WTC11 (cell line): ENCODE measurements at regions not wholly inside any gene's neighbourhood (a gene's known extent, or its start where the extent isn't known, plus 50 kb on each side); places are given as distances from the start of the nearest gene placed in this dataset.

ENCODE experiments used
- ATAC-seq: fragments of 200-7000 bp; cut with Tn5 transposase; 2 replicates; pipeline ENCODE4 v1.10.0; 2021; ENCODE audit warnings: mild to moderate bottlenecking, moderate library complexity
- CTCF ChIA-PET: fragments of 300-600 bp; sonication (Branson Sonifier 250); formaldehyde crosslinking; loops from one replicate; lab custom pipeline; 2021; ENCODE audit warnings: antibody characterized with exemption; lab: Charles Lee
- POLR2A ChIA-PET: fragments of 350-600 bp; sonication (Branson Sonifier 250); formaldehyde crosslinking; loops from one replicate; lab custom pipeline; 2021; ENCODE audit warnings: antibody characterized with exemption; lab: Charles Lee
- DNase-seq: peaks from one replicate; pipeline ENCODE4 v3.0.0; 2021; ENCODE audit warnings: low spot score
- H3K27ac Mint-ChIP-seq: 2 replicates; pipeline ENCODE4 v1.8.0; 2021; ENCODE audit warnings: mixed read lengths
- H3K27me3 Mint-ChIP-seq: 2 replicates; pipeline ENCODE4 v1.8.0; 2021; ENCODE audit warnings: low read depth, mild to moderate bottlenecking, moderate library complexity, mixed read lengths
- H3K36me3 Mint-ChIP-seq: 2 replicates; pipeline ENCODE4 v1.8.0; 2021; ENCODE audit warnings: mixed read lengths
- H3K4me1 Mint-ChIP-seq: 2 replicates; pipeline ENCODE4 v1.8.0; 2022; ENCODE audit warnings: mixed read lengths
- H3K4me3 Mint-ChIP-seq: 2 replicates; pipeline ENCODE4 v1.8.0; 2021; ENCODE audit warnings: mild to moderate bottlenecking, moderate library complexity, mixed read lengths
- H3K9me3 Mint-ChIP-seq: 2 replicates; pipeline ENCODE4 v1.8.0; 2021; ENCODE audit warnings: mixed read lengths
- ESRRA ChIP-seq: sonication (generic); formaldehyde crosslinking; IDR thresholded peaks from 2 replicates; pipeline ENCODE4 v1.8.1; 2022; ENCODE audit warnings: mild to moderate bottlenecking, missing genetic modification reagents, borderline replicate concordance
- FOXJ3 ChIP-seq: sonication (generic); formaldehyde crosslinking; IDR thresholded peaks from 2 replicates; pipeline ENCODE4 v1.9.0; 2021; ENCODE audit warnings: missing genetic modification reagents, mild to moderate bottlenecking, borderline replicate concordance
- FOXP1 ChIP-seq: sonication (generic); formaldehyde crosslinking; IDR thresholded peaks from 2 replicates; pipeline ENCODE4 v1.8.0; 2022; ENCODE audit warnings: missing genetic modification reagents, mild to moderate bottlenecking, moderate library complexity, borderline replicate concordance
- GTF2I ChIP-seq: fragments of 250-450 bp; sonication (Bioruptor Pico); conservative IDR thresholded peaks from 2 replicates; pipeline ENCODE4 v1.4.0; 2021; ENCODE audit warnings: mild to moderate bottlenecking
- NFYB ChIP-seq: sonication (generic); formaldehyde crosslinking; conservative IDR thresholded peaks from 2 replicates; pipeline ENCODE4 v1.8.0; 2022; ENCODE audit warnings: low read depth, missing genetic modification reagents
- TEAD1 ChIP-seq: sonication (generic); formaldehyde crosslinking; IDR thresholded peaks from 2 replicates; pipeline ENCODE4 v1.8.0; 2022; ENCODE audit warnings: mild to moderate bottlenecking, missing genetic modification reagents
- ZNF219 ChIP-seq: sonication (generic); formaldehyde crosslinking; IDR thresholded peaks from 2 replicates; pipeline ENCODE4 v1.8.0; 2023; ENCODE audit warnings: missing genetic modification reagents, mild to moderate bottlenecking, borderline replicate concordance
- ZNF317 ChIP-seq: sonication (generic); formaldehyde crosslinking; IDR thresholded peaks from 2 replicates; pipeline ENCODE4 v1.8.1; 2023; ENCODE audit warnings: low read depth, mild to moderate bottlenecking, moderate library complexity, missing genetic modification reagents, borderline replicate concordance
- ZNF671 ChIP-seq: fragments of 250-450 bp; sonication (Bioruptor Pico); IDR thresholded peaks from 2 replicates; pipeline ENCODE4 v1.8.0; 2021; ENCODE audit warnings: mild to moderate bottlenecking
- TF ChIP-seq, protein P1 (sequence below): sonication (generic); formaldehyde crosslinking; IDR thresholded peaks from 2 replicates; pipeline ENCODE4 v1.8.1; 2023; ENCODE audit warnings: mild to moderate bottlenecking, missing genetic modification reagents, moderate library complexity
- TF ChIP-seq, protein P2 (sequence below): fragments of 250-450 bp; sonication (Bioruptor Pico); conservative IDR thresholded peaks from 2 replicates; pipeline ENCODE4 v1.9.0; 2021; ENCODE audit warnings: mild to moderate bottlenecking
- TF ChIP-seq, protein P3 (sequence below): fragments of 250-450 bp; sonication (Bioruptor Pico); IDR thresholded peaks from 2 replicates; pipeline ENCODE4 v1.9.0; 2021; ENCODE audit warnings: mild to moderate bottlenecking
- TF ChIP-seq, protein P4 (sequence below): sonication (generic); formaldehyde crosslinking; IDR thresholded peaks from 2 replicates; pipeline ENCODE4 v1.8.1; 2022; ENCODE audit warnings: mild to moderate bottlenecking, missing genetic modification reagents, moderate library complexity, borderline replicate concordance
- TF ChIP-seq, protein P5 (sequence below): sonication (generic); formaldehyde crosslinking; IDR thresholded peaks from 2 replicates; pipeline ENCODE4 v1.8.0; 2022; ENCODE audit warnings: mild to moderate bottlenecking, missing genetic modification reagents
- TF ChIP-seq, protein P6 (sequence below): sonication (generic); formaldehyde crosslinking; IDR thresholded peaks from 2 replicates; pipeline ENCODE4 v1.8.0; 2023; ENCODE audit warnings: mild to moderate bottlenecking, missing genetic modification reagents
- TF ChIP-seq, protein P7 (sequence below): sonication (generic); formaldehyde crosslinking; IDR thresholded peaks from 2 replicates; pipeline ENCODE4 v1.8.1; 2023; ENCODE audit warnings: mild to moderate bottlenecking, missing genetic modification reagents, borderline replicate concordance

DNA sequence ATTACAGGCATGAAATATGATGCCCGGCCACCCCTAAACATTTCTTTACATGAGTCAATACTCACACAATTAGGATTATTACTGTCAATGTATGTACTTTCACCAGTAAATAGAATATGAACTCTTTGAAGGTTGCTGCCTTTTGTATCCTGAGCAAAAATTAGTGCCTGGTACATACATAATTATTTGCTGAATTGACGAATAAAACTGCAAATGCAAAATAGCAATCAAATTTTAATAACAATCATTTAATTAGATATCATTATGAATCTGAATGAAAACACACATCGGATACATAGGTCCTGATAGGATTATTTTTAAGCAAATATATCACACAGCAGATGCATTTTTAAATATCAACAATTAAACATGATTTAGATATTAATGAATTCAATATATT is 253.1 kb upstream of the HSFY2 start:
- no peak for DNase-seq
- no peak for TF ChIP-seq ZNF671 (CRISPR knock-in tag)
- TF ChIP-seq FOXP1 (CRISPR knock-in tag), result no peak
- TF ChIP-seq, protein P1, sequence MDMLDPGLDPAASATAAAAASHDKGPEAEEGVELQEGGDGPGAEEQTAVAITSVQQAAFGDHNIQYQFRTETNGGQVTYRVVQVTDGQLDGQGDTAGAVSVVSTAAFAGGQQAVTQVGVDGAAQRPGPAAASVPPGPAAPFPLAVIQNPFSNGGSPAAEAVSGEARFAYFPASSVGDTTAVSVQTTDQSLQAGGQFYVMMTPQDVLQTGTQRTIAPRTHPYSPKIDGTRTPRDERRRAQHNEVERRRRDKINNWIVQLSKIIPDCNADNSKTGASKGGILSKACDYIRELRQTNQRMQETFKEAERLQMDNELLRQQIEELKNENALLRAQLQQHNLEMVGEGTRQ, result no peak
- TF ChIP-seq, all 79 proteins: peak for 0
- peaks cover 8% of the 10 kb centered on the region; the same call in 1 of the 2 replicates for H3K36me3 Mint-ChIP-seq
- H3K27ac Mint-ChIP-seq, result no peak overlapping the region
- H3K9me3 Mint-ChIP-seq, result no peaks in the 10 kb centered on the region
- CTCF ChIA-PET, result no interaction called here
- H3K4me1 Mint-ChIP-seq, result peaks cover 27% of the 10 kb centered on the region
- no peak for ATAC-seq
- no peak overlapping the region for H3K4me3 Mint-ChIP-seq
- POLR2A ChIA-PET, result no interaction called here
- H3K27me3 Mint-ChIP-seq, result peaks cover 15% of the 10 kb centered on the region

DNA sequence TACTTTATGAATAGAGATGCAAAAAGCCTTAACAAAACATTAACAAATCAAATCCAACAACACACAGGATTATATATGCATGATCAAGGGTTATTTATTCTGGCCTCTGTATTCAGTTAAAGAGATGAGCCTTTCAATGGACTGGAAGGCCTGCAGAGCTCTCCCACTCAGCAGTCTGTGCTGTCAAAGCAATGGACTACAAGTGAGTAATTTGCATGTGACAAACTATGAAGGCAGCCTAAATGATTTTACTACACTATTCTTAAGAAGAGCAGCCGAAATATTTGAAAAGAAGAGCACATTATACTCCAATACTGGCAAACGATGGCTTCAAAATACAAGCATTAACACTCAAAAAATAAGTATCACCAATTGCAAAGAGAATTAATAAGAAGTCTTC is 250.4 kb upstream of the HSFY2 start:
- H3K4me1 Mint-ChIP-seq, result peaks cover 23% of the 10 kb centered on the region
- H3K36me3 Mint-ChIP-seq, result peaks cover 12% of the 10 kb centered on the region; the same call in 1 of the 2 replicates
- ATAC-seq (peak; percentile 83), DNase-seq (no peak)
- TF ChIP-seq, protein P2, sequence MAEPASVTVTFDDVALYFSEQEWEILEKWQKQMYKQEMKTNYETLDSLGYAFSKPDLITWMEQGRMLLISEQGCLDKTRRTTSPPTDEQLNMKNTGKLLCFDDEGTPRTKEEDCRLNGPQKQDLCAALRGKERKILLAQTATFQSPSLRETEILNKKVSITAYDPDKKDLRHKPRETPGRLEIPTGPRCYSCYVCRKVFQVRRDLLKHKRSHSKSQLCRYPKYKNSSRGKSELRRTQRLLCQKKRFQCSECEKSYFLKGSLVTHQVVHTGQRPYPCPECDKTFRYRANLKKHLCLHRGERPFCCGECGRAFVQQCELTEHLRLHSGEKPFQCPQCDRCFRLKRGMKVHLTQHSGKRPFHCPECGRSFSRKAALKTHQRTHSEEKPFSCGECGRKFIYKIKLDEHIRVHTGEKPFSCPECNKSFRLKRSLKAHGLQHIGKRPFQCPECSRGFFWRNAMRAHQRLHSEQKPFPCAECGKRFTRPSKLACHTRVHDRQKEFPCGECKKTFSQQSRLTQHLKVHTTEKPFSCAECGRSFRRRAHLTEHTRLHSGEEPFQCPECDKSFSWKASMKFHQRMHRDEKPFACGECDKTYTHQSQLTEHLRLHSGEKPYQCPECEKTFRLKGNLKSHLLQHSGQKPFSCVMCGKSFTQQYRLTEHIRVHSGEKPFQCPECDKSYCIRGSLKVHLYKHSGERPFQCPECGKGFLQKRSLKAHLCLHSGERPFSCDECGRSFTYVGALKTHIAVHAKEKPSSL (CRISPR knock-in tag), result no peak
- TF ChIP-seq, protein P3, sequence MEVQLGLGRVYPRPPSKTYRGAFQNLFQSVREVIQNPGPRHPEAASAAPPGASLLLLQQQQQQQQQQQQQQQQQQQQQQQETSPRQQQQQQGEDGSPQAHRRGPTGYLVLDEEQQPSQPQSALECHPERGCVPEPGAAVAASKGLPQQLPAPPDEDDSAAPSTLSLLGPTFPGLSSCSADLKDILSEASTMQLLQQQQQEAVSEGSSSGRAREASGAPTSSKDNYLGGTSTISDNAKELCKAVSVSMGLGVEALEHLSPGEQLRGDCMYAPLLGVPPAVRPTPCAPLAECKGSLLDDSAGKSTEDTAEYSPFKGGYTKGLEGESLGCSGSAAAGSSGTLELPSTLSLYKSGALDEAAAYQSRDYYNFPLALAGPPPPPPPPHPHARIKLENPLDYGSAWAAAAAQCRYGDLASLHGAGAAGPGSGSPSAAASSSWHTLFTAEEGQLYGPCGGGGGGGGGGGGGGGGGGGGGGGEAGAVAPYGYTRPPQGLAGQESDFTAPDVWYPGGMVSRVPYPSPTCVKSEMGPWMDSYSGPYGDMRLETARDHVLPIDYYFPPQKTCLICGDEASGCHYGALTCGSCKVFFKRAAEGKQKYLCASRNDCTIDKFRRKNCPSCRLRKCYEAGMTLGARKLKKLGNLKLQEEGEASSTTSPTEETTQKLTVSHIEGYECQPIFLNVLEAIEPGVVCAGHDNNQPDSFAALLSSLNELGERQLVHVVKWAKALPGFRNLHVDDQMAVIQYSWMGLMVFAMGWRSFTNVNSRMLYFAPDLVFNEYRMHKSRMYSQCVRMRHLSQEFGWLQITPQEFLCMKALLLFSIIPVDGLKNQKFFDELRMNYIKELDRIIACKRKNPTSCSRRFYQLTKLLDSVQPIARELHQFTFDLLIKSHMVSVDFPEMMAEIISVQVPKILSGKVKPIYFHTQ (CRISPR knock-in tag), result no peak
- TF ChIP-seq, protein P4, sequence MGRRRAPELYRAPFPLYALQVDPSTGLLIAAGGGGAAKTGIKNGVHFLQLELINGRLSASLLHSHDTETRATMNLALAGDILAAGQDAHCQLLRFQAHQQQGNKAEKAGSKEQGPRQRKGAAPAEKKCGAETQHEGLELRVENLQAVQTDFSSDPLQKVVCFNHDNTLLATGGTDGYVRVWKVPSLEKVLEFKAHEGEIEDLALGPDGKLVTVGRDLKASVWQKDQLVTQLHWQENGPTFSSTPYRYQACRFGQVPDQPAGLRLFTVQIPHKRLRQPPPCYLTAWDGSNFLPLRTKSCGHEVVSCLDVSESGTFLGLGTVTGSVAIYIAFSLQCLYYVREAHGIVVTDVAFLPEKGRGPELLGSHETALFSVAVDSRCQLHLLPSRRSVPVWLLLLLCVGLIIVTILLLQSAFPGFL (CRISPR knock-in tag), result no peak
- TF ChIP-seq ESRRA (CRISPR knock-in tag), result no peak
- no peak for TF ChIP-seq FOXP1 (CRISPR knock-in tag)
- TF ChIP-seq, protein P5, sequence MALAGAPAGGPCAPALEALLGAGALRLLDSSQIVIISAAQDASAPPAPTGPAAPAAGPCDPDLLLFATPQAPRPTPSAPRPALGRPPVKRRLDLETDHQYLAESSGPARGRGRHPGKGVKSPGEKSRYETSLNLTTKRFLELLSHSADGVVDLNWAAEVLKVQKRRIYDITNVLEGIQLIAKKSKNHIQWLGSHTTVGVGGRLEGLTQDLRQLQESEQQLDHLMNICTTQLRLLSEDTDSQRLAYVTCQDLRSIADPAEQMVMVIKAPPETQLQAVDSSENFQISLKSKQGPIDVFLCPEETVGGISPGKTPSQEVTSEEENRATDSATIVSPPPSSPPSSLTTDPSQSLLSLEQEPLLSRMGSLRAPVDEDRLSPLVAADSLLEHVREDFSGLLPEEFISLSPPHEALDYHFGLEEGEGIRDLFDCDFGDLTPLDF (CRISPR knock-in tag), result no peak
- no peak for TF ChIP-seq ZNF317 (CRISPR knock-in tag)
- peaks cover 22% of the 10 kb centered on the region for H3K27me3 Mint-ChIP-seq
- H3K4me3 Mint-ChIP-seq, result peak overlapping the region; percentile 6; the same call in 1 of the 2 replicates
- CTCF ChIA-PET, result interaction anchor here (1.0 kb wide), 1 partner anchor 11 kb away, joined by 3 read pairs; no protein-coding TSS in a partner anchor
- POLR2A ChIA-PET, result no interaction called here
- H3K9me3 Mint-ChIP-seq, result no peaks in the 10 kb centered on the region
- H3K27ac Mint-ChIP-seq, result peak overlapping the region; percentile 63

DNA sequence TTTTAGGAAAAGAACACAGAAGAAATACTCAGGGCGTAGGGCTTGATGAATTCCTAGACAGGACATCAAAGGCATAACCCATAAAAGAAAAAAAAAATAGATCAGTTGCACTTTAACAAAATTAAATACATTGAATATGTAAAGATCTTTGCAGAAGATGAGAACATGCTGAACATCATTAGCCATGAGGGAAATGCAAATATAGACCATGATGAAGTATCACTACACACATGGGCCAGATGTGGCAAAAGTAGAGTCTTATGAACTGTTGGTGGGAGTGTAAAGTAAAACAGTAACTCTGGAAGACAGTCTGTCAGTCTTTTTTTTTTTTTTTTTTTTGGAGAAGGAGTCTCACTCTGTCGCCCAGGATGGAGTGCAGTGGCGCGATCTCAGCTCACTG is 246.7 kb upstream of the HSFY2 start:
- H3K4me3 Mint-ChIP-seq, result no peak overlapping the region
- H3K36me3 Mint-ChIP-seq, result peaks cover 4% of the 10 kb centered on the region; the same call in 1 of the 2 replicates
- H3K27me3 Mint-ChIP-seq, result peaks cover 16% of the 10 kb centered on the region
- POLR2A ChIA-PET, result no interaction called here
- no peak overlapping the region for H3K27ac Mint-ChIP-seq
- ATAC-seq (no peak), DNase-seq (no peak)
- CTCF ChIA-PET, result no interaction called here
- no peaks in the 10 kb centered on the region for H3K9me3 Mint-ChIP-seq
- H3K4me1 Mint-ChIP-seq, result peaks cover 38% of the 10 kb centered on the region
- TF ChIP-seq, protein P6, sequence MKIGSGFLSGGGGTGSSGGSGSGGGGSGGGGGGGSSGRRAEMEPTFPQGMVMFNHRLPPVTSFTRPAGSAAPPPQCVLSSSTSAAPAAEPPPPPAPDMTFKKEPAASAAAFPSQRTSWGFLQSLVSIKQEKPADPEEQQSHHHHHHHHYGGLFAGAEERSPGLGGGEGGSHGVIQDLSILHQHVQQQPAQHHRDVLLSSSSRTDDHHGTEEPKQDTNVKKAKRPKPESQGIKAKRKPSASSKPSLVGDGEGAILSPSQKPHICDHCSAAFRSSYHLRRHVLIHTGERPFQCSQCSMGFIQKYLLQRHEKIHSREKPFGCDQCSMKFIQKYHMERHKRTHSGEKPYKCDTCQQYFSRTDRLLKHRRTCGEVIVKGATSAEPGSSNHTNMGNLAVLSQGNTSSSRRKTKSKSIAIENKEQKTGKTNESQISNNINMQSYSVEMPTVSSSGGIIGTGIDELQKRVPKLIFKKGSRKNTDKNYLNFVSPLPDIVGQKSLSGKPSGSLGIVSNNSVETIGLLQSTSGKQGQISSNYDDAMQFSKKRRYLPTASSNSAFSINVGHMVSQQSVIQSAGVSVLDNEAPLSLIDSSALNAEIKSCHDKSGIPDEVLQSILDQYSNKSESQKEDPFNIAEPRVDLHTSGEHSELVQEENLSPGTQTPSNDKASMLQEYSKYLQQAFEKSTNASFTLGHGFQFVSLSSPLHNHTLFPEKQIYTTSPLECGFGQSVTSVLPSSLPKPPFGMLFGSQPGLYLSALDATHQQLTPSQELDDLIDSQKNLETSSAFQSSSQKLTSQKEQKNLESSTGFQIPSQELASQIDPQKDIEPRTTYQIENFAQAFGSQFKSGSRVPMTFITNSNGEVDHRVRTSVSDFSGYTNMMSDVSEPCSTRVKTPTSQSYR, result no peak
- TF ChIP-seq FOXJ3 (CRISPR knock-in tag) (no peak), GTF2I (CRISPR knock-in tag) (no peak), NFYB (CRISPR knock-in tag) (no peak), ZNF219 (no peak), TEAD1 (no peak)
- TF ChIP-seq, protein P7, sequence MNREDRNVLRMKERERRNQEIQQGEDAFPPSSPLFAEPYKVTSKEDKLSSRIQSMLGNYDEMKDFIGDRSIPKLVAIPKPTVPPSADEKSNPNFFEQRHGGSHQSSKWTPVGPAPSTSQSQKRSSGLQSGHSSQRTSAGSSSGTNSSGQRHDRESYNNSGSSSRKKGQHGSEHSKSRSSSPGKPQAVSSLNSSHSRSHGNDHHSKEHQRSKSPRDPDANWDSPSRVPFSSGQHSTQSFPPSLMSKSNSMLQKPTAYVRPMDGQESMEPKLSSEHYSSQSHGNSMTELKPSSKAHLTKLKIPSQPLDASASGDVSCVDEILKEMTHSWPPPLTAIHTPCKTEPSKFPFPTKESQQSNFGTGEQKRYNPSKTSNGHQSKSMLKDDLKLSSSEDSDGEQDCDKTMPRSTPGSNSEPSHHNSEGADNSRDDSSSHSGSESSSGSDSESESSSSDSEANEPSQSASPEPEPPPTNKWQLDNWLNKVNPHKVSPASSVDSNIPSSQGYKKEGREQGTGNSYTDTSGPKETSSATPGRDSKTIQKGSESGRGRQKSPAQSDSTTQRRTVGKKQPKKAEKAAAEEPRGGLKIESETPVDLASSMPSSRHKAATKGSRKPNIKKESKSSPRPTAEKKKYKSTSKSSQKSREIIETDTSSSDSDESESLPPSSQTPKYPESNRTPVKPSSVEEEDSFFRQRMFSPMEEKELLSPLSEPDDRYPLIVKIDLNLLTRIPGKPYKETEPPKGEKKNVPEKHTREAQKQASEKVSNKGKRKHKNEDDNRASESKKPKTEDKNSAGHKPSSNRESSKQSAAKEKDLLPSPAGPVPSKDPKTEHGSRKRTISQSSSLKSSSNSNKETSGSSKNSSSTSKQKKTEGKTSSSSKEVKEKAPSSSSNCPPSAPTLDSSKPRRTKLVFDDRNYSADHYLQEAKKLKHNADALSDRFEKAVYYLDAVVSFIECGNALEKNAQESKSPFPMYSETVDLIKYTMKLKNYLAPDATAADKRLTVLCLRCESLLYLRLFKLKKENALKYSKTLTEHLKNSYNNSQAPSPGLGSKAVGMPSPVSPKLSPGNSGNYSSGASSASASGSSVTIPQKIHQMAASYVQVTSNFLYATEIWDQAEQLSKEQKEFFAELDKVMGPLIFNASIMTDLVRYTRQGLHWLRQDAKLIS (CRISPR knock-in tag), result no peak
